BLaER1 (cell line): ENCODE measurements at regions not wholly inside any gene's neighbourhood (a gene's known extent, or its start where the extent isn't known, plus 50 kb on each side); places are given as distances from the start of the nearest gene placed in this dataset.
"Not testable (repeated sequence)": the region's sequence is repeated elsewhere in the genome, so short reads cannot be mapped to it uniquely, and the experiment has no call there.

Experiments used
- H3K27ac ChIP-seq: shearing (Covaris generic); formaldehyde crosslinking; 2 replicates; pipeline ENCODE4 v1.8.1; 2022
- H3K27me3 ChIP-seq: shearing (Covaris generic); formaldehyde crosslinking; 2 replicates; pipeline ENCODE4 v1.8.1; 2022
- H3K36me3 ChIP-seq: shearing (Covaris generic); formaldehyde crosslinking; 2 replicates; pipeline ENCODE4 v1.8.1; 2022
- H3K4me1 ChIP-seq: shearing (Covaris generic); formaldehyde crosslinking; 2 replicates; pipeline ENCODE4 v1.8.1; 2022
- H3K4me2 ChIP-seq: shearing (Covaris generic); formaldehyde crosslinking; 2 replicates; pipeline ENCODE4 v1.8.1; 2022
- H3K4me3 ChIP-seq: shearing (Covaris generic); formaldehyde crosslinking; 2 replicates; pipeline ENCODE4 v1.8.1; 2022
- H3K9ac ChIP-seq: shearing (Covaris generic); formaldehyde crosslinking; 2 replicates; pipeline ENCODE4 v1.8.1; 2022
- H3K9me3 ChIP-seq: shearing (Covaris generic); formaldehyde crosslinking; 2 replicates; pipeline ENCODE4 v1.8.1; 2022
- H4K20me1 ChIP-seq: shearing (Covaris generic); formaldehyde crosslinking; 2 replicates; pipeline ENCODE4 v1.8.1; 2022
- Cebpa-rat ChIP-seq: shearing (Covaris generic); IDR thresholded peaks from 2 replicates; pipeline ENCODE4 v1.8.1; 2022

DNA sequence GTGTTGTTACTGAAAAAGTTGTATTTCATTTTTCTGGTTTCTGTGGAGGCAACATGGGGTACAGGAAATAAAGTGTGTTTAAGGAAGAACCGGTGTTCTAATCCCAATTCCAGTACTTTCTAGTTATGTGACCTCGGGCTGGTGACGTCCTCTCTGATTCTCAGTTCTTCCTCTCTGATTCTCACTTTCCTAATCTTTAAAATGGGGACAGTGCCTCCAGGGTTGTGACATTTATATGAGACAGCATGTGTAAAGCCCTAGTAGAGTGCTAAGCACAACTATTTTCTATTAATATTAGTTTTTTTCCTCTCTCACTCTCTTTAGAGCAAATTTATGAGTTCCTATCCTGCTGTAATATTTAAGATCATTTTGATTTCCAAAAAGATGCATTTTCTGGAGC lies 50.9 kb upstream of the PTPDC1 start:
- TF ChIP-seq Cebpa-rat: no peak
- no peak overlapping the region for H3K9ac ChIP-seq
- peaks cover 5% of the 10 kb centered on the region; the same call in 1 of the 2 replicates for H3K36me3 ChIP-seq
- H3K27ac ChIP-seq: no peak overlapping the region
- no peak overlapping the region for H3K4me2 ChIP-seq
- H3K4me3 ChIP-seq: no peak overlapping the region
- peaks cover 23% of the 10 kb centered on the region for H3K4me1 ChIP-seq
- H3K27me3 ChIP-seq: no peaks in the 10 kb centered on the region
- H3K9me3 ChIP-seq: peaks cover 8% of the 10 kb centered on the region; the same call in 1 of the 2 replicates
- H4K20me1 ChIP-seq: no peaks in the 10 kb centered on the region

DNA sequence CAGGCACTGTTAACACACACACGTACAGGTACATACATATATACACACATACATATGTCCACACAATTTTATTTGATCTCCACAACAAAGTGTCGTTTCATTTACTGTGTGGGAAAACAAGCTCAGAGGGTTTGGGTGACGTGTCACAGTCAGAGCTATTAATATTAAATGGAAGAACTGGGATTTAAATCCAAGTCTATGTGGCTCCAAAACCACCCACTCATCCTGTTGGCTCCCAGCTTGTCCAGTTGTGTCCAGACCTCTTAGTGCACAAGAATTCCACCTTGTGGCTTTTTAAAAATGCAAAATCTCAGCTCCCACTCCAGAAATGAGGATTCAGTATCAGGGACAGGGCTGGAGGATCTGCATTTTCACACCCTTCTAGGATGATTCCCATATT lies 52.3 kb upstream of the PTPDC1 start:
- H3K9ac ChIP-seq: no peak overlapping the region
- peak overlapping the region; percentile 80 for H3K4me2 ChIP-seq
- no peak for TF ChIP-seq Cebpa-rat
- H3K27me3 ChIP-seq: no peaks in the 10 kb centered on the region
- H3K4me3 ChIP-seq: no peak overlapping the region
- no peak overlapping the region for H3K27ac ChIP-seq
- H4K20me1 ChIP-seq: no peaks in the 10 kb centered on the region
- no peaks in the 10 kb centered on the region for H3K36me3 ChIP-seq
- peaks cover 23% of the 10 kb centered on the region for H3K4me1 ChIP-seq
- peaks cover 12% of the 10 kb centered on the region for H3K9me3 ChIP-seq

DNA sequence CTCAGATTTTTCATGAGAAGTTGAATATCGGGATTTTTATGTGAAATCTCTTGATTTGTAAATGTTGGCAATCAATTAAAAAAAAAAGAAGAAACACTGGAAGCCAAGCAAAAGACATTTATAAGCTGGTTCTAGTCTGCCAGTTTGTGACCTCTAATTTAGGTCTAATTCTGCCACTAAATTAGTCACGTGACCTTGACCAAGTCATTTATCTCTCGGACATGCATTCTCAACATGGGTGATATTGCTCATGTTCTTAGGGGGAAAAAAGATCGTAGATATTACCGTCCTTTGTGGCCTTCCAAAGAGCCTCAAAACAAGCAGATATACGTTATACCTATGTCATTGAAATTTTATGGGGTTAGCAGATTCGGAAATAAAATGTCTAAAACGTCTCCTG lies 52.9 kb upstream of the PTPDC1 start:
- peaks cover 23% of the 10 kb centered on the region for H3K4me1 ChIP-seq
- H3K27me3 ChIP-seq: no peaks in the 10 kb centered on the region
- H4K20me1 ChIP-seq: no peaks in the 10 kb centered on the region
- H3K9ac ChIP-seq: peak overlapping the region; percentile 92
- H3K4me3 ChIP-seq: peak overlapping the region; percentile 92
- no peaks in the 10 kb centered on the region for H3K36me3 ChIP-seq
- H3K9me3 ChIP-seq: peaks cover 14% of the 10 kb centered on the region
- peak overlapping the region; percentile 92 for H3K27ac ChIP-seq
- TF ChIP-seq Cebpa-rat: no peak
- H3K4me2 ChIP-seq: peak overlapping the region; percentile 80

DNA sequence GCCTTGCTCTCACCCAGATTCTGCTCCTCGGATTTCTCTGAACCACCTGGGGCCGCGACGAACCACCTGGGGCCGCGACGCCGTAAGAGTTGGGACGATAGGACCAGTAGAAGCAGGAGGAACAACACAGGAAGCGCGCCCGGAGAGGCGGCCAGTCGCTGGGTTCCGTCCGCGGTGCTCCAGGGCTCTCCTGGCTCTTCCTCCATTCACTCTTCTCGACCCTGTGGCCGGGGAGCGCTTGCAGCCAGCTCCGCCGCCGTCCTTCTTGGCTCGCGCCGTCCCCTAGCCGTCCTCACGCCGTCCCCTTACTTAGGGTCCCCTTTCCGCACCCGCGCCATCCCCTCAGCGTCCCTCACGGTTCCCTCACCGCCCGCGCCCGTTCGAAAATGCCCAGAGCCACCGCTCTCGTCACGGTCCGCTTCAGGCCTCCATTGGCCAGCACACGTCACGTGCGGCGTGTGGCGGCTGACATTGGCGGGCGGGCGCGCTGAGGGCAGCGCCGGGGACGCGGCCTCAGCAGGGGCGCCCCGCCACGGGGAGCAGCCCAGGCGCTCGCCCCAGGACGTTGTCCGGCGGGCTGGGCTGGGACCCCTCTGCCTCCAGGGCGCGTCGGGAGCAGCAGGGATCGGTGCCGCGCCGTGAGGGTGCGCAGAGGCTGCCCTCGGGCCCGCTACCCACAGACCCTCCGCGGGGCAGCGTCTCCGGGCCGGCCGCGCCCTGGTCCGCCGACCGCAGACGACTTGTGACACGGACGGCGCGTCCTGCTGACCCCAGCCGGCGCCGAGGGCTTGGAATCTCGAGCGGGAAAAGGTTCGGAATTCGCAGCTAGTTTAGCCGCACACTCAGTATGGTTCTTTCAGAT lies 53.7 kb upstream of the PTPDC1 start:
- Histone ChIP-seq H4K20me1 (no peaks in the 10 kb centered on the region), H3K4me1 (peaks cover 23% of the 10 kb centered on the region), H3K36me3 (no peaks in the 10 kb centered on the region), H3K27me3 (no peaks in the 10 kb centered on the region), H3K9me3 (peaks cover 18% of the 10 kb centered on the region), H3K4me3 (peak overlapping the region; percentile 92), H3K27ac (peak overlapping the region; percentile 92), H3K4me2 (peak overlapping the region; percentile 80), H3K9ac (peak overlapping the region; percentile 92)
- TF ChIP-seq Cebpa-rat: no peak

DNA sequence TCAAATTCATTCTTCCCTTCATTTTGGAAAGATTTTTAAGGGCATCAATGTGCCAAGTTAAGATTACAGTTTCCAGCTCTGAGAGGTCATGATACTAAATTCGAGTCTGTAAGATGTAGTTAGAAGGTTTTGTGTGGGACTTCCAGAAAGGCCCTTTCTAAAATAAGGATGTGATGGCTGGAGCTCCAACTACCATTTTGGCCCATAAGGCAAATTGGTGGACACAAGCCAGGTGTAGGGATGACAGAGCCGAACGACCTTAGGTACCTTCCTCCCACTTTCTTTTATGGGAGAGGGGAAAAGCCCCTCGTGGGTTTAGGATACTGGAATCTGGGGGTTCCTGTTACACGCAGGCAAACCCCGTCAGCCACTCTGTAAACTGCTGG lies 54.3 kb upstream of the PTPDC1 start:
- Histone ChIP-seq H3K9me3 (peaks cover 19% of the 10 kb centered on the region), H3K9ac (peak overlapping the region; percentile 92), H3K4me1 (peaks cover 23% of the 10 kb centered on the region), H4K20me1 (no peaks in the 10 kb centered on the region), H3K27ac (peak overlapping the region; percentile 92), H3K36me3 (no peaks in the 10 kb centered on the region), H3K4me2 (peak overlapping the region; percentile 80), H3K27me3 (no peaks in the 10 kb centered on the region), H3K4me3 (peak overlapping the region; percentile 92)
- no peak for TF ChIP-seq Cebpa-rat

DNA sequence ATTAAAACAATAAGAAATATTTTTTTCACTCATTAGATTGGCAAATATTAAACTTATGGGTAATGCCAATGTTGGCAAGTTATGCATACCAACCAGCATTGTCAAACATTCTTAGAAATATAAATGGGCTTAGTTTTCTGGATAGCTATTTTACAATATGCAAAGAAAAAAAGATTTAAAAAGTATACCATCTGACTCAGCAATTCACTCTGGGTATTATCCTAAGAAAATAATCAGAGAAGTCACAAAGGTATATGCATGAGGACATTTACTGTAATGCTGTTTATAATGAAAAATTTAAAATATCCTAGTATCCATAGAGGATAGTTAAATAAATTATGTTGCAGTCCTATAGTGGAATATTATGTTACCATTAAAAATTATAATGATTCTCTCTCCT lies 57.4 kb upstream of the PTPDC1 start:
- no peaks in the 10 kb centered on the region for H3K27me3 ChIP-seq
- no peak overlapping the region for H3K9ac ChIP-seq
- H3K4me3 ChIP-seq: no peak overlapping the region
- H4K20me1 ChIP-seq: no peaks in the 10 kb centered on the region
- H3K4me1 ChIP-seq: peaks cover 18% of the 10 kb centered on the region
- no peak overlapping the region for H3K4me2 ChIP-seq
- no peak overlapping the region for H3K27ac ChIP-seq
- no peak for TF ChIP-seq Cebpa-rat
- peaks cover 19% of the 10 kb centered on the region for H3K9me3 ChIP-seq
- no peaks in the 10 kb centered on the region for H3K36me3 ChIP-seq

DNA sequence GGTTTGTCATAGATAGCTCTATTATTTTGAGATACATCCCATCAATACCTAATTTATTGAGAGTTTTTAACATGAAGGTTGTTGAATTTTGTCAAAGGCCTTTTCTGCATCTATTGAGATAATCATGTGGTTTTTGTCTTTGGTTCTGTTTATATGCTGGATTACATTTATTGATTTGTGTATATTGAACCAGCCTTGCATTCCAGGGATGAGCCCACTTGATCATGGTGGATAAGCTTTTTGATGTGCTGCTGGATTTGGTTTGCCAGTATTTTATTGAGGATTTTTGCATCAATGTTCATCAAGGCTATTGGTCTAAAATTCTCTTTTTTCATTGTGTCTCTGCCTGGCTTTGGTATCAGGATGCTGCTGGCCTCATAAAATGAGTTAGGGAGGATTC lies 61.8 kb upstream of the PTPDC1 start:
- peaks cover 19% of the 10 kb centered on the region for H3K9me3 ChIP-seq
- H3K4me1 ChIP-seq, H3K27me3 ChIP-seq, H3K4me2 ChIP-seq, H3K9ac ChIP-seq, H4K20me1 ChIP-seq, H3K36me3 ChIP-seq, H3K4me3 ChIP-seq, H3K27ac ChIP-seq: not testable (repeated sequence)

DNA sequence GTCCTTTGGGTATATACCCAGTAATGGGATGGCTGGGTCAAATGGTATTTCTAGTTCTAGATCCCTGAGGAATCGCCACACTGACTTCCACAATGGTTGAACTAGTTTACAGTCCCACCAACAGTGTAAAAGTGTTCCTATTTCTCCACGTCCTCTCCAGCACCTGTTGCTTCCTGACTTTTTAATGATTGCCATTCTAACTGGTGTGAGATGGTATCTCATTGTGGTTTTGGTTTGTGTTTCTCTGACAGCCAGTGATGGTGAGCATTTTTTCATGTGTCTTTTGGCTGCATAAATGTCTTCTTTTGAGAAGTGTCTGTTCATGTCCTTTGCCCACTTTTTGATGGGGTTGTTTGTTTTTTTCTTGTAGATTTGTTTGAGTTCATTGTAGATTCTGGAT lies 63.4 kb upstream of the PTPDC1 start:
- not testable (repeated sequence) for H3K27me3 ChIP-seq, H3K9ac ChIP-seq, H4K20me1 ChIP-seq, H3K9me3 ChIP-seq, H3K4me2 ChIP-seq, H3K4me1 ChIP-seq, H3K4me3 ChIP-seq, H3K27ac ChIP-seq, H3K36me3 ChIP-seq

DNA sequence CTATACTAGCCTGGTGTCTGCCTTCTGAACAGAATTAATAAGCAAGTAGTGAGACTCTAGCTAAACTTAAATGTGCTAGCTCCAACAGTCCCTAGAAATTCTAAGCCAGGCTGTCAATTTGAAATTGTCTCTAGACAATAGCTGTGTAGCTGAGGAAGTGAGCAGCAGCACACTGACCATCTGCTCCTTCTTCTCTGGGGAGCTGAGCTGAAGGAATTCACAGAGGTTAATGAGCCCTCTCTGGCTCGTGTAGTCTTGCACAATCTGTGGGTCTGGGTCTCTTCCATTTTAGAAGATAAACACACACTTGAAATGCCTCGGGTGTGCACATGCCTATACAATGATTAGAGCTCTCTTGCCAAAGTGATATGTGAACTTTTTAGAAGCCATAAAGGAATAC lies 63.5 kb upstream of the BARX1 start:
- Histone ChIP-seq H3K27me3 (no peaks in the 10 kb centered on the region), H3K36me3 (no peaks in the 10 kb centered on the region), H3K4me2 (no peak overlapping the region), H3K4me3 (no peak overlapping the region), H3K9ac (no peak overlapping the region), H3K27ac (no peak overlapping the region), H3K4me1 (peaks cover 2% of the 10 kb centered on the region), H4K20me1 (no peaks in the 10 kb centered on the region), H3K9me3 (no peaks in the 10 kb centered on the region)
- TF ChIP-seq Cebpa-rat: no peak

DNA sequence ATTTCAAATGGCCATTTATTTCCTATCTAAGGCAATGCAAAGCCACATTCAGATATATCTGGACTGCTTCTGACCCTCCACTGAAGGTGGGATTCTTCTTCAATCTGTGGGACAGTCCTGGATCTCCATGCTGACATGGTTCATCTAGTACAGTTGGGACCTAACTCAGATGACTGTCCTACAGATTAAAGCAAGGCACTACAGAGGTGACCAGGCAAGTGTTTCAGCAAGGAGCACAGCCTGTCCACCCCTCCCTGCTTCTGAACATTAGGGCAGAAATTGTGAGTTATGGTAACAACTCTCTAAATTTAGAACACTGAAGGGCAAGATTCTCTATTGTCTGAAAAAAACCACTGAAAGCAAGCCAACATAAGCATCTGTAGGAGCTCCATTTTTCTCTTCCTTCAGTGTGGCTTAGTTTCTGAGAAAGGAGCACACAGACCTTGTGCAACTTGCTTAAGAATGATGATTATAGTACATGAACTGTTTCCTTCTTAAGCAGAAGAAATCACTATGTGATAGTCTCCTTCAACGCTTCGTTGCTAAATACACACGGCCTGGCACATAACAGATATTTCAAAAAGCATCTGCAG lies 62.9 kb upstream of the BARX1 start:
- Histone ChIP-seq H3K27me3 (no peaks in the 10 kb centered on the region), H3K4me1 (peaks cover 8% of the 10 kb centered on the region), H3K27ac (no peak overlapping the region), H3K4me3 (no peak overlapping the region), H3K36me3 (no peaks in the 10 kb centered on the region), H3K4me2 (no peak overlapping the region), H3K9ac (no peak overlapping the region), H4K20me1 (no peaks in the 10 kb centered on the region), H3K9me3 (no peaks in the 10 kb centered on the region)
- TF ChIP-seq Cebpa-rat: no peak
